Stimulated activated memory B cell treated with anti-CD40 and anti-IgM and Interleukin-4, amounts not matched to agents 10 μg/mL and 1 μg/mL and 100 μg/mL, for 72 hours (primary cell): ENCODE measurements at regions not wholly inside any gene's neighbourhood (a gene's known extent, or its start where the extent isn't known, plus 50 kb on each side); places are given as distances from the start of the nearest gene placed in this dataset.

ENCODE experiments used
- ATAC-seq: fragments of 150-1000 bp; cut with Tn5 transposase; 2 replicates; pipeline ENCODE4 v1.10.0; 2021
- H3K27ac Mint-ChIP-seq: one replicate; pipeline ENCODE4 v1.8.0; 2022; ENCODE audit warnings: mild to moderate bottlenecking, mixed read lengths
- H3K27me3 Mint-ChIP-seq: one replicate; pipeline ENCODE4 v1.8.0; 2022; ENCODE audit warnings: mixed read lengths
- H3K36me3 Mint-ChIP-seq: one replicate; pipeline ENCODE4 v1.8.0; 2022; ENCODE audit warnings: mixed read lengths
- H3K4me1 Mint-ChIP-seq: one replicate; pipeline ENCODE4 v1.8.0; 2022; ENCODE audit warnings: mixed read lengths
- H3K4me3 Mint-ChIP-seq: one replicate; pipeline ENCODE4 v1.8.0; 2022; ENCODE audit warnings: mild to moderate bottlenecking, moderate library complexity, mixed read lengths
- H3K9me3 Mint-ChIP-seq: one replicate; pipeline ENCODE4 v1.8.0; 2022; ENCODE audit warnings: mixed read lengths

DNA sequence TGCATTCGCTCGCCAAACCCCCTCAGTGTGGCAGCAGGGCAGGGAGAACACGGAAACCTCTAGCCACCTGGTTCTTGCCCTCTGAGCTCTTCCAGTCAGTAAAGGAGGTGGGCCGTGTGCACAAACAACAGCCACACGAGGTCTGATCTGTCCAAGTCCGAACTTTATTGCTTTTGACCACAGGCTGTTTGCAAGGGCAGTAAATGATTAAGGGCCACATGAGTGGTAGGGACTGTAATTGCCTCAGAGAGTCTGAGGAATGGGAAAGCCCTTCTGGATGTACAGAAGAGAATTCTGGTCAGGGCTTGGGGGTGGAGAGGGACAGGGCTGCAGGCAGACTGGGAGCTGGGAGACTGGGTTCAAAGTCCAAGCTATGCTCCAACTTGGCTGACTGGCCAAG, 75.7 kb upstream of the LHX1 start:
- no peak for ATAC-seq
- Mint-ChIP-seq H3K9me3 (no peaks in the 10 kb centered on the region), H3K27ac (no peak overlapping the region)

GRCh38 chr17:36862116-36862920, 75.0 kb upstream of the LHX1 start:
- Mint-ChIP-seq H3K27ac (no peak overlapping the region), H3K4me1 (no peaks in the 10 kb centered on the region), H3K27me3 (peaks cover 54% of the 10 kb centered on the region), H3K4me3 (no peak overlapping the region), H3K36me3 (no peaks in the 10 kb centered on the region), H3K9me3 (no peaks in the 10 kb centered on the region)
- no peak for ATAC-seq

More for the DNA sequence above, 75.7 kb upstream of the LHX1 start:
- Mint-ChIP-seq H3K36me3 (no peaks in the 10 kb centered on the region), H3K27me3 (peaks cover 62% of the 10 kb centered on the region), H3K4me3 (no peak overlapping the region), H3K4me1 (no peaks in the 10 kb centered on the region)

- Mint-ChIP-seq H3K9me3 (no peaks in the 10 kb centered on the region), H3K4me3 (no peak overlapping the region), H3K4me1 (no peaks in the 10 kb centered on the region), H3K27me3 (peaks cover 49% of the 10 kb centered on the region), H3K27ac (no peak overlapping the region), H3K36me3 (no peaks in the 10 kb centered on the region)
- ATAC-seq: no peak
These were observed 74.1 kb upstream of the LHX1 start for GRCh38 chr17:36863131-36863530.

- Mint-ChIP-seq H3K9me3 (no peaks in the 10 kb centered on the region), H3K4me3 (no peak overlapping the region), H3K27ac (no peak overlapping the region), H3K4me1 (no peaks in the 10 kb centered on the region), H3K27me3 (peaks cover 42% of the 10 kb centered on the region), H3K36me3 (no peaks in the 10 kb centered on the region)
- no peak for ATAC-seq
These were observed 73.3 kb upstream of the LHX1 start for GRCh38 chr17:36863676-36864612.

GRCh38 chr17:36864827-36865430, 72.3 kb upstream of the LHX1 start:
- no peak overlapping the region for H3K27ac Mint-ChIP-seq
- H3K27me3 Mint-ChIP-seq: peaks cover 33% of the 10 kb centered on the region
- H3K4me1 Mint-ChIP-seq: no peaks in the 10 kb centered on the region
- H3K9me3 Mint-ChIP-seq: no peaks in the 10 kb centered on the region
- H3K4me3 Mint-ChIP-seq: no peak overlapping the region
- no peak for ATAC-seq
- no peaks in the 10 kb centered on the region for H3K36me3 Mint-ChIP-seq

- Mint-ChIP-seq H3K27ac (no peak overlapping the region), H3K9me3 (peaks cover 3% of the 10 kb centered on the region), H3K27me3 (peaks cover 17% of the 10 kb centered on the region), H3K36me3 (no peaks in the 10 kb centered on the region), H3K4me3 (no peak overlapping the region), H3K4me1 (no peaks in the 10 kb centered on the region)
- no peak for ATAC-seq
These were observed 69.4 kb upstream of the LHX1 start for GRCh38 chr17:36867716-36868341.

DNA sequence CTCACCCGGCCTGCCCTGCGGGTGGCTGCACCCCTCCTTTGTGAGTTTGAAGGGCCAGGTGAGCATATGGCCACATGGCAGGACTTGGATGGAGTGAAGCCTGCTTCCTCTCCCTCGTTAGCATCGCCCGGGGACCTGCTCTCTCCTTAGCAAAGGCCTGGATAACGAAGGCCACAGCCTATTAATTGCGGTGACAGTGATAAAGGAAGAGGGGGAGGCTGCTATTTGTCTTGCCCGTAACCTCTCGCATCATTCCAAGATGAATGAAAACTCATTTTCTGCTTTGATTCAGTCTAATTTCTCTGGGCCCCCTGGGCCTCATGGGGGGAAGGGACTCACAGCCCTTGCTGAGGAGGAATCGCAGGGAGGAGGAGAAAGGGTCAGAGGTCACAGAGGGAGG, 68.5 kb upstream of the LHX1 start:
- H3K4me3 Mint-ChIP-seq: no peak overlapping the region

GRCh38 chr17:36869441-36869840, 67.8 kb upstream of the LHX1 start:
- peaks cover 3% of the 10 kb centered on the region for H3K9me3 Mint-ChIP-seq
- H3K27me3 Mint-ChIP-seq: peaks cover 10% of the 10 kb centered on the region
- no peak for ATAC-seq
- H3K4me1 Mint-ChIP-seq: no peaks in the 10 kb centered on the region
- no peak overlapping the region for H3K4me3 Mint-ChIP-seq
- H3K27ac Mint-ChIP-seq: no peak overlapping the region
- no peaks in the 10 kb centered on the region for H3K36me3 Mint-ChIP-seq

More for the DNA sequence above, 68.5 kb upstream of the LHX1 start:
- H3K36me3 Mint-ChIP-seq: no peaks in the 10 kb centered on the region
- no peaks in the 10 kb centered on the region for H3K4me1 Mint-ChIP-seq
- no peak overlapping the region for H3K27ac Mint-ChIP-seq
- ATAC-seq: no peak
- peaks cover 3% of the 10 kb centered on the region for H3K9me3 Mint-ChIP-seq
- peaks cover 12% of the 10 kb centered on the region for H3K27me3 Mint-ChIP-seq

- Mint-ChIP-seq H3K27me3 (peaks cover 3% of the 10 kb centered on the region), H3K4me3 (no peak overlapping the region), H3K9me3 (peaks cover 3% of the 10 kb centered on the region), H3K27ac (no peak overlapping the region), H3K4me1 (no peaks in the 10 kb centered on the region), H3K36me3 (no peaks in the 10 kb centered on the region)
- no peak for ATAC-seq
These were observed 67.2 kb upstream of the LHX1 start for GRCh38 chr17:36869856-36870719.

- Mint-ChIP-seq H3K27me3 (no peaks in the 10 kb centered on the region), H3K36me3 (no peaks in the 10 kb centered on the region), H3K9me3 (peaks cover 3% of the 10 kb centered on the region), H3K4me3 (no peak overlapping the region), H3K27ac (no peak overlapping the region), H3K4me1 (no peaks in the 10 kb centered on the region)
- ATAC-seq: no peak
These were observed 66.6 kb upstream of the LHX1 start for GRCh38 chr17:36870720-36870999.

- peaks cover 3% of the 10 kb centered on the region for H3K9me3 Mint-ChIP-seq
- no peak overlapping the region for H3K4me3 Mint-ChIP-seq
- no peaks in the 10 kb centered on the region for H3K36me3 Mint-ChIP-seq
- ATAC-seq: no peak
- no peaks in the 10 kb centered on the region for H3K4me1 Mint-ChIP-seq
- no peak overlapping the region for H3K27ac Mint-ChIP-seq
- peaks cover 18% of the 10 kb centered on the region for H3K27me3 Mint-ChIP-seq
These were observed 61.5 kb upstream of the LHX1 start for GRCh38 chr17:36875698-36876293.

GRCh38 chr17:36876966-36877365, 60.3 kb upstream of the LHX1 start:
- H3K4me3 Mint-ChIP-seq: no peak overlapping the region
- no peak overlapping the region for H3K27ac Mint-ChIP-seq
- H3K9me3 Mint-ChIP-seq: peaks cover 6% of the 10 kb centered on the region
- ATAC-seq: no peak
- no peaks in the 10 kb centered on the region for H3K36me3 Mint-ChIP-seq
- H3K4me1 Mint-ChIP-seq: no peaks in the 10 kb centered on the region
- H3K27me3 Mint-ChIP-seq: peaks cover 24% of the 10 kb centered on the region

- no peaks in the 10 kb centered on the region for H3K4me1 Mint-ChIP-seq
- ATAC-seq: no peak
- H3K4me3 Mint-ChIP-seq: no peak overlapping the region
These were observed 59.5 kb upstream of the LHX1 start for GRCh38 chr17:36877771-36878170.

GRCh38 chr17:36878216-36878615, 59.1 kb upstream of the LHX1 start:
- Mint-ChIP-seq H3K27ac (no peak overlapping the region), H3K36me3 (no peaks in the 10 kb centered on the region), H3K4me3 (no peak overlapping the region), H3K9me3 (peaks cover 6% of the 10 kb centered on the region), H3K27me3 (peaks cover 33% of the 10 kb centered on the region), H3K4me1 (no peaks in the 10 kb centered on the region)
- ATAC-seq: no peak

More at GRCh38 chr17:36877771-36878170, 59.5 kb upstream of the LHX1 start:
- peaks cover 7% of the 10 kb centered on the region for H3K9me3 Mint-ChIP-seq
- H3K36me3 Mint-ChIP-seq: no peaks in the 10 kb centered on the region
- peaks cover 32% of the 10 kb centered on the region for H3K27me3 Mint-ChIP-seq
- H3K27ac Mint-ChIP-seq: no peak overlapping the region
